Chondrocyte (in vitro differentiated cells): ENCODE measurements at regions not wholly inside any gene's neighbourhood (a gene's known extent, or its start where the extent isn't known, plus 50 kb on each side); places are given as distances from the start of the nearest gene placed in this dataset.

Source experiments
- DNase-seq: peaks from one replicate; pipeline ENCODE4 v3.0.0; 2021; ENCODE audit warnings: mixed read lengths, low spot score
- H3K27ac Mint-ChIP-seq: one replicate; pipeline ENCODE4 v1.8.0; 2021; ENCODE audit warnings: mild to moderate bottlenecking, moderate library complexity, mixed read lengths; ENCODE audit not compliant: unreplicated experiment
- H3K27me3 Mint-ChIP-seq: 2 replicates; pipeline ENCODE4 v1.8.0; 2021; ENCODE audit warnings: low read depth, mixed read lengths
- H3K36me3 Mint-ChIP-seq: 2 replicates; pipeline ENCODE4 v1.8.0; 2021; ENCODE audit warnings: low read depth, mixed read lengths
- H3K4me1 Mint-ChIP-seq: 2 replicates; pipeline ENCODE4 v1.8.0; 2021; ENCODE audit warnings: low read depth, mild to moderate bottlenecking, mixed read lengths
- H3K4me3 Mint-ChIP-seq: one replicate; pipeline ENCODE4 v1.8.0; 2021; ENCODE audit warnings: mild to moderate bottlenecking, moderate library complexity, mixed read lengths; ENCODE audit not compliant: unreplicated experiment
- H3K9me3 Mint-ChIP-seq: 2 replicates; pipeline ENCODE4 v1.8.0; 2021; ENCODE audit warnings: low read depth, mixed read lengths
- TF ChIP-seq, protein P1 (sequence below): fragments of 200-600 bp; sonication (generic); IDR thresholded peaks from 2 replicates; pipeline ENCODE4 v1.5.0; 2021; ENCODE audit warnings: antibody characterized with exemption, mild to moderate bottlenecking, moderate library complexity

DNA sequence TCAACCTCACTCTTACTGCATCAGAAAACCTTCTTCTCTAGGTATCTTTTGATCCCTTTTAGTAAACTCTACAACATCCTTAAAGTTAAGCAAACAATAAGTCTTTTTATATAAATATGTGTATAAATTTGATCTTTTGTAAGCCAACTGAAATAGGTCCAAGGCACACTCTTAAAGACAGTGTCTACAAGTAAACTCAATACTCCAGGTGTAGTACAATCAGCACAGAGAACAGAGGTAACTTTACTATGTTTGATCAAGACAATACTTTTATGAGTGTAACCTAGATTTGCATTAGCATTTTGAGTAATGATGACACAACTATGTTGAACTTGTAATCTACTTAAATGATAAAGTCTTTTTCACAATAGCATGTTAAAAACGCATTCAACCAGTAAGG is 593.1 kb upstream of the CHAC2 start:
- Mint-ChIP-seq H3K27ac (no peak overlapping the region), H3K9me3 (peaks cover 2% of the 10 kb centered on the region), H3K4me3 (no peak overlapping the region), H3K36me3 (no peaks in the 10 kb centered on the region), H3K27me3 (peaks cover 7% of the 10 kb centered on the region), H3K4me1 (no peaks in the 10 kb centered on the region)
- TF ChIP-seq, protein P1, sequence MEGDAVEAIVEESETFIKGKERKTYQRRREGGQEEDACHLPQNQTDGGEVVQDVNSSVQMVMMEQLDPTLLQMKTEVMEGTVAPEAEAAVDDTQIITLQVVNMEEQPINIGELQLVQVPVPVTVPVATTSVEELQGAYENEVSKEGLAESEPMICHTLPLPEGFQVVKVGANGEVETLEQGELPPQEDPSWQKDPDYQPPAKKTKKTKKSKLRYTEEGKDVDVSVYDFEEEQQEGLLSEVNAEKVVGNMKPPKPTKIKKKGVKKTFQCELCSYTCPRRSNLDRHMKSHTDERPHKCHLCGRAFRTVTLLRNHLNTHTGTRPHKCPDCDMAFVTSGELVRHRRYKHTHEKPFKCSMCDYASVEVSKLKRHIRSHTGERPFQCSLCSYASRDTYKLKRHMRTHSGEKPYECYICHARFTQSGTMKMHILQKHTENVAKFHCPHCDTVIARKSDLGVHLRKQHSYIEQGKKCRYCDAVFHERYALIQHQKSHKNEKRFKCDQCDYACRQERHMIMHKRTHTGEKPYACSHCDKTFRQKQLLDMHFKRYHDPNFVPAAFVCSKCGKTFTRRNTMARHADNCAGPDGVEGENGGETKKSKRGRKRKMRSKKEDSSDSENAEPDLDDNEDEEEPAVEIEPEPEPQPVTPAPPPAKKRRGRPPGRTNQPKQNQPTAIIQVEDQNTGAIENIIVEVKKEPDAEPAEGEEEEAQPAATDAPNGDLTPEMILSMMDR, result no peak
- DNase-seq, result no peak

- Mint-ChIP-seq H3K4me3 (no peak overlapping the region), H3K9me3 (peaks cover 2% of the 10 kb centered on the region), H3K36me3 (no peaks in the 10 kb centered on the region), H3K27me3 (peaks cover 11% of the 10 kb centered on the region), H3K27ac (no peak overlapping the region), H3K4me1 (no peaks in the 10 kb centered on the region)
- no peak for DNase-seq
- TF ChIP-seq, protein P1, result no peak
Measured at GRCh38 chr2:53173698-53174455, 593.7 kb upstream of the CHAC2 start.

- TF ChIP-seq, protein P1, result no peak
- Mint-ChIP-seq H3K4me3 (no peak overlapping the region), H3K27ac (no peak overlapping the region), H3K27me3 (peaks cover 11% of the 10 kb centered on the region), H3K36me3 (no peaks in the 10 kb centered on the region), H3K4me1 (no peaks in the 10 kb centered on the region), H3K9me3 (peaks cover 2% of the 10 kb centered on the region)
- DNase-seq, result no peak
Measured at GRCh38 chr2:53173091-53173490, 594.5 kb upstream of the CHAC2 start.

DNA sequence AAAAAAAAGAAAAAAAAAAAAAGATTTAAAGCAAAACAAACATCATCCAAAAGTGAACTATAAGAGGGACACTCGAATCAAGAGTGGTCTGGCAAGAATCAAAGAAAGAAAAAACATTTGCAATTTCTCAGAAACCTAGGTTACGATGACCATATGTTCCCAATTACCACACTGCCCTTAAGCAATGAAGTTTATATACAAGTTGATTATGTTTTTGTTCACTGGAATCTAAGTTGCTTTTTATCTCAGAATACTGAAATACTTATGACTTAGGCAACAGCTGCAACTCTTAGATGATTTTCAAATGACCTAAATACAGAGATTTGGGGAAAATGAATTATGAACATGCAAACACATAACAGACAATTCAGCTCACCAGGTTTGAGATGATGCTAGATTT is 597.1 kb upstream of the CHAC2 start:
- no peak for DNase-seq
- Mint-ChIP-seq H3K36me3 (no peaks in the 10 kb centered on the region), H3K9me3 (peaks cover 2% of the 10 kb centered on the region), H3K4me1 (no peaks in the 10 kb centered on the region), H3K27ac (no peak overlapping the region), H3K27me3 (peaks cover 11% of the 10 kb centered on the region), H3K4me3 (no peak overlapping the region)
- TF ChIP-seq, protein P1, result no peak

DNA sequence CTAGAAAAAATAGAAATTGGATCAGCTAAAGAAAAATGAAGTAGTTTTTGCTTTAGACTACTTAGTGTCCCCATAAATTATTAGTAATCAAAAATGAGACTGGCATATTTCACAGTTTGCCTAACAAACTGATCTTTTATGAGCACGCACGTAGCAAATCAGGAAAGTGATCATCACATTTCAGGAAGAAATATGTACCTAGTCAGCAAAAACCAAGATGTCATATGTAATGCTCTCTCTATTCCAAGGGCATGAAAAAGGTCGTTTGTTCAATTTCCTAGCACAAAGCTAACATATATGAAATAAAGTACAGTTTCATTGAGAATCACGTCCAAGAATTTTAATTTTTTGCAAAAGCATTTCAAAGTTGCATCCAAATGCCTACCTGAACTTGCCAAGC is 600.4 kb upstream of the CHAC2 start:
- no peak for DNase-seq
- Mint-ChIP-seq H3K36me3 (no peaks in the 10 kb centered on the region), H3K27ac (no peak overlapping the region), H3K4me3 (no peak overlapping the region), H3K4me1 (no peaks in the 10 kb centered on the region), H3K9me3 (peaks cover 3% of the 10 kb centered on the region), H3K27me3 (peaks cover 9% of the 10 kb centered on the region)
- TF ChIP-seq, protein P1, result no peak
